HG03354 (cell line): ENCODE measurements at regions not wholly inside any gene's neighbourhood (a gene's known extent, or its start where the extent isn't known, plus 50 kb on each side); places are given as distances from the start of the nearest gene placed in this dataset.

Experiments
- ATAC-seq: cut with Tn5 transposase; IDR thresholded peaks from one replicate; pipeline ENCODE4 v1.9.1; 2021; ENCODE audit warnings: mild to moderate bottlenecking; ENCODE audit not compliant: unreplicated experiment, poor library complexity, severe bottlenecking

DNA sequence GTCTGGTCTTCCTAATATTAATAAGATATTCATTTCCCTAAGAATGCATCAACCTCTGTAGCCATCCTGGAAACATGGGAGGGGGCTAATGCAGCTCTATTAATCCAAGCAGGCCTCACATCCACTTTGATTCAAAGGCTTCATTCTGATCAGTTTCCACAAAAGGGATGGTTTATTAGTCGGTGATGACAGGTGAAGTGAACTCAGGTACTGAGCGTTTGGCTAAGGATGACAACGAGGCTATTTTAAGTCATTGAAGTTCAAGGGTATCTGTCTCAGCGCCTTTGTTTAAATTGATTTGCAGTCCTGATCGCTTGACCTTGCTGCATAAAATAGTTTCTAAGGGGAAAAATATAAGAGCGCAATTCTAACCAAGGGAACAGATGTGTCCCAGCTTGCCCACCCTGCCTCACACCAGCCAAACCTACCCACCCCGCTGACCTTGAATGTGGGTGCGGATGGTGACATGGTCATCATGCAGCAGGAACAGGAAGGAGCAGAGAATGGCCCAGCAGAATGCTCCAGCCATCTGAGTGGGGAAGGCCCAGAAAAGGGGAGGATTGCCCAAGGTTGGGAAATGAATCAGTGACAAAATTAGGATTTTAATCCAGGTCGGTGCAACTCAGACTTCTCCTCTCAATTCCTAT is 70.5 kb upstream of the ZNF618 start:
- ATAC-seq = no peak

- ATAC-seq = peak; percentile 60
Measured at GRCh38 chr9:113807173-113808061, 68.7 kb upstream of the ZNF618 start.

DNA sequence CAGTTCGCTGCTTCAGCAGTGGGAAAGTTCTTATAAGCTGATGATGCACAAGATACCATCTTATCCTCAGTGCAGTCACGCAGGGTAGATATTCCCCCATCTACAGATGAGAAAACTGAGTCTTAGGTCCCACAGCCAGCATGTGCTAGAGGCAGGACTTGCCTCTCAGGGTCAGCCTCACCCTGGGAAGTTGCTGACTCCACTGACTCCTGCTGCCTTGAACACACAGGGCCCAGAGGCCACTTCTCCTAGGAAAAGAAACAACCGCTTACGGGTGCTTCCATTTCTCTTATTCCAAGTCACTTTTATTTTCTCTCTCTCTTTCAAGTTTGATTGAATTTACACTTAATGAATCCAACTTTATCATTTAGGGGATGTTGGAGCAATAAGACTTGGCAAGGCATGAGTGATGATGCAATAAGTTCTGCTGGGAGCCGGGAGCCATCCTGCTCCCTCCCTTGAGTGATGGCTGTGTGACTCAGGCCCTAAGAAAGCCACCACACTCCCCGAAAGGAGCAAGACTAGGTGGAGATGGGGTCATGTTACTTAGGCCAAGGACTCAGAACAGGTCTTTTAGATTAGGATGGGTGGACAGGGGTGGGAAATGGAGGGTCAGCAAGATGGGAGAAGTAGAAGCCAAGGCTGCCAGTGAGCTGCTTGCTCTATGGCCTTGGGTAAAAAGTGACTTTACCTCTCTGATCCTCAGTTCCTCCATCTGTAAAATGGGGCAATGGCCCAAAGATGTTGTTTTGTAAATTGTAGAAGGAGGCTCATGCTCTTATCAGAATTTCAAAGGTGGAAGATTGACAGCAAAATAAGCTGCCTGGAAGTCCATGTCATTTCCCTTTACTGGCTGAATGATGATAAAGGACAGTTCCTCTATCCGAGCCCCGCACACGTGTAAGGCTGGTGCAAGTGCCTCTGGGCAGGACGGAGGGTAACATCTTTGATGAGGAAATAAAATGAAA is 67.4 kb upstream of the ZNF618 start:
- ATAC-seq = no peak

DNA sequence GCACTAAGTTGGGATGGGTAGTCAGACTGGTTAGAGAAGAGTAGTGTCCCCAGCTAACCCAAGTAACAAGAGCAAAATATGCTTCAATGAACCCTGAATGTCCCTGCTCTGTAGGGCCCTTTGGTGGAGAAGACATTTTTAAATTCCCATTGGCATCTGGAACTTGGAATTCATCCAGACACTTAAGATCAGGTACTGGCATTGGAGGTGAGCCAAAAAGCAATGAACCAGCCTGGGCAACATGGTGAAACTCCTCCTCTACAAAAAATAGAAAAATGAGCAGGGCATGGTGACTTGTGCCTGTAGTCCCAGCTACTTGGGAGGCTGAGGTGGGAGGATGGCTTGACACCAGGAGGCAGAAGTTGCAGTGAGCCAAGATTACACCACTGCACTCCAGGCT is 58.9 kb upstream of the ZNF618 start:
- ATAC-seq = no peak

DNA sequence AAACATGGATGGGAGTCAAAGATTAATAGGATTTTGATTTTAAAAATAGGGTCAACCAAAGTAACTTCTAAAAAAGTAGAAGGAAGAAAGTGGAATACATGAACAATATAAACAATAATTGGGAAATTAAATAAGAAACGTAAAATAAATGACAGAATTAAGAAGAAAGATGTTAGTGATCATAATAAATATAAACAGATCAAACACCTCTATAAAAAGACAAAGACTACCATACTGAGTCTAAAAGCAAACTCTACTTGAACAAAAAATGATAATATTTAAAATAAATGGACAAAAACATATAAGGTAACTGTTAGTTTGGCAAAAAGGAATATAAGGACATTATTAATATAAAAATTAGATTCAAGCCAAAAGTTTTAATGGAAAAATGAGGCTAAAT is 57.7 kb upstream of the ZNF618 start:
- no peak for ATAC-seq

- no peak for ATAC-seq
Measured at GRCh38 chr9:113822315-113822714, 53.8 kb upstream of the ZNF618 start.

- no peak for ATAC-seq
Measured at GRCh38 chr9:113823421-113823820, 52.7 kb upstream of the ZNF618 start.
